ENCODE measurements at regions not wholly inside any gene's neighbourhood (a gene's known extent, or its start where the extent isn't known, plus 50 kb on each side); places are given as distances from the start of the nearest gene placed in this dataset.
A peak's percentile ranks its signal among the peaks of the same experiment; 100 is the strongest.

DNA sequence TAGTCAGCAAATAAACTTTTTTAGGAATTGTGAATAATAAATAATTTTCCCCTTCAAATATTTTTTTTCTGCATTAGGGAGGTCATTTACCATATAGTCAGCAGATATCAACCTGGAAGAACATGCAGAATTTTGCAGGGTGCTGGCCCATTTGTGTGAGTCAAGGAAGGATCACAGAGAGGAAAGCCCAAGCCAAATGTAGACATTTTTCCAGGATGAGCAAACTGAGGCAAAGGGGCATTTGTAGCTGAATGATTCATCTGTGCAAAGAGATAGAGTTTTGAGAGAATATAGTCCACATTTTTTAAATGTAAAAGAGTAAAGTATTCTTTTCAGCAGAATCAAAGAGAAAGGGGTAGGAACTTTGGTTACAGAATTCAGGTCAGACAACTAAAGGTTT lies 555.5 kb upstream of the MARCKS start:
- no peak for DNase-seq (ENCODE audit: low spot score)

GRCh38 chr6:113304116-113304515 lies 553.0 kb upstream of the MARCKS start:
- DNase-seq (ENCODE audit: low spot score) = no peak

DNA sequence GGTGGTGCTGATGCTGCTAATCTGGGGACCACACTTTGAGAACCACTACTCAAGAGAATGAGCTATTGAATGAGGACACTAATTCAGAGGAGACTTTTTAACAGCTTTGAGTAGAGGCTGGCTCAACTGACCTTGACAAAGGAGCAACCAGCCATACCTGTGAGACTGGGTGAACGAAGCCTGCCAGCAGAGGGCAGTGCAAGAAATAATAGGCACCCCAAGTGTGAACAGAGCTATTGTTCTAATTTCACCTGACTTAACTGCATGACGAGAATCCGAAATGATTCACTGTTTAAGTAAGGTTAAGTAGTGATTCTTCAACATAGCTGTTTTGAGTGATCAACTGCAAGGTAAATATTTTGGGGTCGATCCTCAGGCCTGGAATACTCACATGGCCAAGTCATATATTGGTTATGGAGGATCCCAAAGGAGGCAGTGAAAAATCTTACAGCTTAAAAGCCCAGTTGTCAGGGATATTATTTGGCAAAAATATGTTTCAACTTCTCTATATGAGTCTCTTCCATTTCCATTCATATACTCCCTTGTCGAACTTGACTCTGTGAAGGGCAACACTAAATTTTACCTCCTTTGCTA lies 550.5 kb upstream of the MARCKS start:
- DNase-seq (ENCODE audit: low spot score) = peak; percentile 39

DNA sequence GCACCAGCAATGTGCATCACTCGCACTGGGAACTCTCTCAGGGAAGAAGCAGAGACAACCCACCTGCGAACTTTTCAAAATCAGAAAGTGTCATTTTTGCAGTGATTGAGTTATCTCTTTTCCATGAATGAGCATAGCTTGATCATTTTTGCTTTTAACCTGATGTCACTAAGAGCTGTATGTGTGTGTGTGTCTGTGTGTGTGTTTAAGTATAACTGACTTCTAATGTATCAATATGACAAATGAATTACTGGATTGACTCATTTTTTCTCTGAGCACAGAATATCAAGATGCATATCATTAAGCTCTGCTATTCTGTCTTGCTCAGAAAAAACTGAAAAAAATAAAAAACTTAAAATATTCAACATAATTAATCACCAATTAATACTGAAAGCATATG lies 548.9 kb upstream of the MARCKS start:
- DNase-seq (ENCODE audit: low spot score) = no peak

DNA sequence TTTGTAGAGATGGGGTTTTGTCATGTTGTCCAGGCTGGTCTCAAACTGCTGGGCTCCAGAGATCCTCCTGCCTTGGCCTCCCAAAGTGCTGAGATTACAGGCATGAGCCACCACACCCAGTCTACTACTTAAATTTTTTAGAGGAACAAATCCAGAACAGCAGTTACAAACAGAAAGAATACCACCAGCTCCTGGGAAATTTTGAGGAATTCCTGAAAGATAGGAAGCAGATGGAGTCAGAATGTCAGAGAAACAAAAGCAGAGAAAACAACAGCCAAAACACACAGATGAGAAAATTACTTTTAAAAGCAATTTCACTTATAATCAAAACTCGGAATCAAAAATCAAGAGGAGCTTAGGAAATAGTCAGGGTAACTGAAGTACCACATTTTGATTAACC lies 543.3 kb upstream of the MARCKS start:
- no peak for DNase-seq (ENCODE audit: low spot score)

GRCh38 chr6:113315165-113315564 lies 542.0 kb upstream of the MARCKS start:
- no peak for DNase-seq (ENCODE audit: low spot score)

DNA sequence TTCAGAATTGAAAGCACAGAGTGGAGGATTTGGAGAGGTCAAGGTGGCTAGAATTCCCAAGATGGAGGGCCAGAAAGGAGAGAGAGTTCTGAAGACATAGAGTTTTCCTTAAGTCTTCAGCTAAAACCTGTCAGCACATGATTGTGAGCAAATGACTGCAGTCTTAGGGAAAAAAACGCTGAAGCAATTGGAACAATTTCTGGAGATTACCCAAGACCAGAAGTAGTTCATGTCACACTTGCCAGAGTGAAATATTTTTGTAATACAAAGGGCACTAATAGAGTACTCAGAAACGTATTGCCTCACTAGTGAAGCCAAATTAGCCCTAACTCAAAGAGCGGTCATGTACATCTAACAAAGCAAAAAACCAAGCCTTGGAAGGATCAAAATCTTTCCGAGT lies 541.3 kb upstream of the MARCKS start:
- no peak for DNase-seq (ENCODE audit: low spot score)

DNA sequence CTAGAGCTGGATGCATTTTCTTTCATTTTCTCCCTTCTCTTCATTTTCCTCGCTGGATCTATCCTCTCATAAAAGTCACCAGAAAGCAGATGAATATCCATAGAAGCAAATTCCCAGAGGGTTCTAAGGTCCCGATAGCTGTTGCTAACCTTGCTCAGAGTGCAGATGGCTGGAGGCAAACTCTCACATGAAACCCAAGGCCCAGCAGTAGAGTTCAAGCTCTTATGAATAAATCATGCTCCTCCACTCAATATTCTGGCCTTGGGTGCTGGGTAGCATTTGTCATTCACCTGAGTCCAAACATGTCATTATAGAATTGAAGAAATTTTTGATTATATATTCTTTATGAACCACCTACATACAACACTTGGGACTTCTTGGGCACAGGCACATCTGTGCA lies 539.7 kb upstream of the MARCKS start:
- no peak for DNase-seq (ENCODE audit: low spot score)

DNA sequence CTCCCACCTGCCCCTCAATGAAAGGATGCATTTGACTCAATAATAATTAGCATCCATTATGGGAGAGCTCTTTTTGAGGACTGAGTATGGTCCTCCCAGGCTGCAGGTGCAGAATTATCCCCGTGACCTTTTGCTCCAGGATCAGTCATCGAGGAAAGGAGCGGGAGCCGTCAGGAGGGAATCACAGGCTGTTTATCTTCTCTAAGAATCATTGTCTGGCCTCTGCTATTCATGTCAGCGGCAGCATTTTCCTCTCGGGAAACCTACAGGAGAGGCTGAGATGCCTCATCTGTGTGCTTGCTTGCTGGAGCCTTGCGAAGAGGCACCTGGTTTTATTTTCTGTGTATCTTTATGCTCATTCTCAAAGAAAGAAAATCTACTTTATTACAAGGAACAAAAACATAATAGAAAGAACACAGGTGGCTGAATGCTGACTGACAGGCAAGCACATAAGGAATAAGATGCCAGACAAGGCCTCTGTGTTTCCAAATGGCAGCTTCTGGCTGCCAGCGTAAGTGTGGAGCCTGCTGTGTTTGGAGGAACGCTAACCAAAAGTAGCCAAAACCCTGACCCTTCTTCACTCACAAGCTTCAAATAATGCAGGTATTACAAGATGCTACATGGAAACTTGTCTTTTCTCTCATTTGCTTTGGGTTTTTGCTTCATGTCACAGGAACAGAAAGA lies 539.1 kb upstream of the MARCKS start:
- peak; percentile 9 for DNase-seq (ENCODE audit: low spot score)

GRCh38 chr6:113318575-113318917 lies 538.6 kb upstream of the MARCKS start:
- DNase-seq (ENCODE audit: low spot score) = no peak

- DNase-seq (ENCODE audit: low spot score) = no peak
Observed at GRCh38 chr6:113320653-113321052, 536.5 kb upstream of the MARCKS start.

- no peak for DNase-seq (ENCODE audit: low spot score)
Observed at GRCh38 chr6:113326781-113327180, 530.4 kb upstream of the MARCKS start.

GRCh38 chr6:113328886-113329381 lies 528.2 kb upstream of the MARCKS start:
- DNase-seq (ENCODE audit: low spot score) = peak; percentile 58

DNA sequence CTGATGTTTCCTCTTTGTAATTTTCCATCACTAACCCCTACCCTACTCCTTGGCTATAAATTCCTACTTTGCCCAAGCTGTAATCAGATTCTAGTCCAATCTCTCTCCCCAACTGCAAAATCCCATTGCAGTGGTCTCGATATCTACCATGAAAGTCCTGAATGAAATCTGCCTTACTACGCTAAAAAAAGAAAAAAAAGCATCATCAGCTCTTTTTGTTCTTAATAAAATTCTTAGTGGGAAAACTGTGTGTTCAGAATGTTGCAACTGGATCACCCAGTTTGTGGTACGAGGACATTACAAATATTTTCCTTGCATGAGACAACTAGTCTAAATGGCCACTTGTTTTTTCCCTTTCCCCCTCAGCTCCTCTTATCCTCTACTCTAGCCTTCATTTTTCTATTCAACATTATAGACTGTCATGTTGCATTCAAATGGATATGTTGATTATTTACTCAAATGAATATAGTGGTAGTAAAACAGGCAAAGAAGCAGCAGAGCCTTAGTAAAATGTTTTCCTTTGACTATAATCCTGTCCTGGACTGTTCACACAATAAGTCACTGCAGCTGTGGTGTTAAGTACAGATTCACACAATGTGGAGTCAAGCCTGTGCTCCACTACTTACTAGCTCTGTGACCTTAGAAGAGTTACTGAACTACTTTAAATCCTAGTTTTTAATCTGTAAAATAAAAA lies 527.1 kb upstream of the MARCKS start:
- no peak for DNase-seq (ENCODE audit: low spot score)

DNA sequence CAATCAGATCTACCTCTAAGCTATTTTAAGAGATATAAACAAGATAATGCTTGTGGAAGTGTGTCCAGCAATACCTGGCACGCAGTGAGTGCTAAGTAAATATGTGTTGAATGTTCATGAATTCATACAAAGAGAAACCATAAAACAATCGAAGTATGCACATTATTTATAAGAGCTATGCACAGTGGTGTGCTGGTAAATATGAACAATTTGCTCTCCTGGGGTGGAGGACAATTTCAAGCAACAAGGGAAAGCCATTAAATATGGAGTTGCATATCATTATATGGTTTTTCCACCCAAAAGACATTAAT lies 526.6 kb upstream of the MARCKS start:
- no peak for DNase-seq (ENCODE audit: low spot score)

GRCh38 chr6:113331021-113331420 lies 526.1 kb upstream of the MARCKS start:
- DNase-seq (ENCODE audit: low spot score) = no peak

- no peak for DNase-seq (ENCODE audit: low spot score)
Observed at GRCh38 chr6:113338644-113339043, 518.5 kb upstream of the MARCKS start.

- DNase-seq (ENCODE audit: low spot score) = no peak
Observed at GRCh38 chr6:113339209-113339608, 517.9 kb upstream of the MARCKS start.

DNA sequence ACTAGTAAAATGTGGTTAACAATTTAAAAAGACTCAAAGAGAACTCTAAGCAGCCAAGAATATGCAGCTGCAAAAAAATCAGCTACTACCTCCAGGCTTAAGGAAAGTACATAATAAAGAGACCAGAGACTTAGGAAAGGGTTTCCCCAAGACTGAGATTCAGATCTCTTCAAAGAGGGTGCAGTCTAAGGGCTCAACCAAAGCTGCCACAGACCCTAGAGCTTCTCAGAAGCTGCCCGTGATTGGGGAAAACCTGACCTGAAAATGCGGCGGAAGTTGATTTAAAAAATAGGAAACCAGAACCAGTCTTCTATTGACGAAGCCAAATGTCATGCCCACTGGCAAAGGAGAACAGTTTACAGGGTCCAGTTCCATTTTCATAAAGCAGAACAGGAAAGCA lies 516.8 kb upstream of the MARCKS start:
- DNase-seq (ENCODE audit: low spot score) = no peak

DNA sequence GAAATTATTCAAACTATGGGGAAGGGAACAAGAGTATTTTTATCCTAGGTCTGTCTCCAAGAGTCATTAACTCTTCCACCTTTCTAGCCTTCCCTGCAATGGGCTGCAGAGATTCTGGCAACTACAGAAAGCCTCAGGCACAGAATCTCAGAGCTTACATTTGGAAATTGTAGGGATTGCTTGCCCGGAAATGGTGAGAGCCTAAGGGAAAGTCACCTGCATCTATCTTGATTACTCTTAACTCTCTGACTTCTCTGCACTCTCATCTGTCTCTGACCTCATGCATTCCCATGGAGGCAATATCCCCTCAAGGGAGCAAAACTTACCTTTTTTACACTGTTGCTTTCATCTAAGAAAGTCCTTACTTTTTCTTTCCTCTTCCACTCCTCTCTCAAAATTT lies 513.2 kb upstream of the MARCKS start:
- no peak for DNase-seq (ENCODE audit: low spot score)

DNA sequence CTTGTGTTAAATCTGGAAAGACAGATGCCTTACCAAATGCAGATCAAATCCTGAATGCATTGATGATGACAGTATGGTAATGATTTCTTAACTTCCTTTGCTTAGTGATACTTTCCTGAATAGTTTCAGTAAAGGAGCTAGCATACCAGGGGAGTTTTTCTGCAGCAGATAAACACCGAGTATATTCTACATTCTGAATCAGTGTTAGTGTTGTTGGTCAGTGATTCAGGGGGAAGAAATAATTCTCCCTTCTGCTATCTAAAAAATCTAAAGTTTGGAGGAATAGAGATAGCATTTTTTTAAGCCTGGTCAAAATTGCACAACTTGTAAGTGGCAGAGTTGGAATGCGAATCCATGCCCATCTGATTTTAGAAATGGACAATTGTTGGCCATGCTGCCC lies 512.2 kb upstream of the MARCKS start:
- DNase-seq (ENCODE audit: low spot score) = no peak

GRCh38 chr6:113347436-113347835 lies 509.7 kb upstream of the MARCKS start:
- DNase-seq (ENCODE audit: low spot score) = no peak

DNA sequence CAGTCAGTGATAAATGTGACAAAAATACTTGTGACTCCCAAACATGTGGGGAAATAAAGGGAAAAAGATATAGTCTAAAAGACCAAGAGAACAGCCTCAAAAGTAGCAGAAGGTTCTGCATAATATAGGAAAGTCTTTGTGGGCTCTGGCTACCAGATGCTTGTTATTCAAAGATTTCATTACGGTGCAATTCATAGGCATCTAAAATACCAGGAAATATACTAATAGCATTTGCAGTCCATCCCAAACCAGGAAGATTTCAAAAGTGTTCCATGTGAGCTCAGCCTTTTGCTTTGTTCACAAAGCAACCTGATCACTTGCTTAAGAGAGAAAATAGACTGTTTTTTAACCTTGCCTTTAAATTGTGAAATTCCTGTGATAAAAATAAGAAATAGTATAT lies 506.7 kb upstream of the MARCKS start:
- DNase-seq (ENCODE audit: low spot score) = no peak
